ENCODE measurements at regions not wholly inside any gene's neighbourhood (a gene's known extent, or its start where the extent isn't known, plus 50 kb on each side); places are given as distances from the start of the nearest gene placed in this dataset.

- Histone ChIP-seq H3F3A (ENCODE audit: low read length, unreplicated experiment) (no peaks in the 10 kb centered on the region), H3K4me2 (ENCODE audit: low read length) (no peak overlapping the region; the same call in 1 of the 2 replicates), H3K9ac (ENCODE audit: low read length) (0 out of 2 replicates have a peak overlapping the region, but pooled peaks have one; percentile 74), H3K27ac (ENCODE audit: low read length) (peak overlapping the region; percentile 83), H3K4me1 (ENCODE audit: insufficient read depth, low read length) (peaks cover 37% of the 10 kb centered on the region), H3K27me3 (ENCODE audit: low read length) (no peaks in the 10 kb centered on the region), H3K79me2 (ENCODE audit: low read length) (no peaks in the 10 kb centered on the region), H3K4me3 (ENCODE audit: low read length) (no peak overlapping the region), H4K20me1 (ENCODE audit: low read length) (no peaks in the 10 kb centered on the region), H3K9me2 (replicated peaks; ENCODE audit: low read length) (no peaks in the 10 kb centered on the region), H3K9me3 (ENCODE audit: low read length) (no peaks in the 10 kb centered on the region), H2AFZ (ENCODE audit: low read length) (no peak overlapping the region), H3K36me3 (ENCODE audit: low read depth, low read length) (no peaks in the 10 kb centered on the region)
- no TSS peak for BruUV-seq (replicated peaks)
- TF ChIP-seq EZH2phosphoT487 (IDR thresholded peaks at IDR 0.05; ENCODE audit: borderline replicate concordance, low read length) = no peak
- no peak for TF ChIP-seq CTCF (conservative IDR thresholded peaks at IDR 0.05; ENCODE audit: low read depth, low read length)
- no peak for TF ChIP-seq EZH2 (IDR thresholded peaks at IDR 0.05; ENCODE audit: low read length, unreplicated experiment)
- POLR2A ChIA-PET (ENCODE audit: unreplicated experiment) = no interaction called here
- intact Hi-C loops (cut with micrococcal nuclease) = no loop called here
- CTCF ChIA-PET = no interaction called here
- ATAC-seq = no peak
- no peak for DNase-seq
Observed at GRCh38 chr6:2434912-2435311, 189.5 kb upstream of the GMDS start.

GRCh38 chr6:2434116-2434515 is 188.7 kb upstream of the GMDS start:
- H3K27ac ChIP-seq (ENCODE audit: low read length) = peak overlapping the region; percentile 83
- CTCF ChIA-PET = no interaction called here
- no peaks in the 10 kb centered on the region for H3K9me2 ChIP-seq (replicated peaks; ENCODE audit: low read length)
- H3K9me3 ChIP-seq (ENCODE audit: low read length) = no peaks in the 10 kb centered on the region
- H3K79me2 ChIP-seq (ENCODE audit: low read length) = no peaks in the 10 kb centered on the region
- peak overlapping the region; percentile 74 for H3K9ac ChIP-seq (ENCODE audit: low read length)
- POLR2A ChIA-PET (ENCODE audit: unreplicated experiment) = no interaction called here
- peak overlapping the region; percentile 55 for H3K4me2 ChIP-seq (ENCODE audit: low read length)
- ATAC-seq (peak; percentile 91), DNase-seq (peak; percentile 90)
- TF ChIP-seq CTCF (conservative IDR thresholded peaks at IDR 0.05; ENCODE audit: low read depth, low read length) (no peak), EZH2phosphoT487 (IDR thresholded peaks at IDR 0.05; ENCODE audit: borderline replicate concordance, low read length) (no peak), EZH2 (IDR thresholded peaks at IDR 0.05; ENCODE audit: low read length, unreplicated experiment) (no peak)
- H3K4me1 ChIP-seq (ENCODE audit: insufficient read depth, low read length) = peaks cover 37% of the 10 kb centered on the region
- H2AFZ ChIP-seq (ENCODE audit: low read length) = peak overlapping the region; percentile 23; the same call in 1 of the 2 replicates
- no peaks in the 10 kb centered on the region for H4K20me1 ChIP-seq (ENCODE audit: low read length)
- no TSS peak for BruUV-seq (replicated peaks)
- intact Hi-C loops (cut with micrococcal nuclease) = no loop called here
- no peak overlapping the region for H3K4me3 ChIP-seq (ENCODE audit: low read length)
- no peaks in the 10 kb centered on the region for H3K27me3 ChIP-seq (ENCODE audit: low read length)
- H3K36me3 ChIP-seq (ENCODE audit: low read depth, low read length) = no peaks in the 10 kb centered on the region
- no peaks in the 10 kb centered on the region for H3F3A ChIP-seq (ENCODE audit: low read length, unreplicated experiment)

- ChIA-PET POLR2A (ENCODE audit: unreplicated experiment) (no interaction called here), CTCF (no interaction called here)
- H3F3A ChIP-seq (ENCODE audit: low read length, unreplicated experiment) = no peaks in the 10 kb centered on the region
- peaks cover 37% of the 10 kb centered on the region for H3K4me1 ChIP-seq (ENCODE audit: insufficient read depth, low read length)
- H2AFZ ChIP-seq (ENCODE audit: low read length) = peak overlapping the region; percentile 23; the same call in 1 of the 2 replicates
- no peaks in the 10 kb centered on the region for H3K36me3 ChIP-seq (ENCODE audit: low read depth, low read length)
- DNase-seq = no peak
- no peak for TF ChIP-seq EZH2phosphoT487 (IDR thresholded peaks at IDR 0.05; ENCODE audit: borderline replicate concordance, low read length)
- TF ChIP-seq EZH2 (IDR thresholded peaks at IDR 0.05; ENCODE audit: low read length, unreplicated experiment) = no peak
- no peak for TF ChIP-seq CTCF (conservative IDR thresholded peaks at IDR 0.05; ENCODE audit: low read depth, low read length)
- BruUV-seq (replicated peaks) = no TSS peak
- no peaks in the 10 kb centered on the region for H3K27me3 ChIP-seq (ENCODE audit: low read length)
- no peaks in the 10 kb centered on the region for H4K20me1 ChIP-seq (ENCODE audit: low read length)
- peak overlapping the region; percentile 83 for H3K27ac ChIP-seq (ENCODE audit: low read length)
- H3K4me2 ChIP-seq (ENCODE audit: low read length) = peak overlapping the region; percentile 55
- H3K9ac ChIP-seq (ENCODE audit: low read length) = peak overlapping the region; percentile 74
- intact Hi-C loops (cut with micrococcal nuclease) = no loop called here
- 0 out of 2 replicates have a peak, but pooled peaks have one; percentile 5 for ATAC-seq
- H3K79me2 ChIP-seq (ENCODE audit: low read length) = no peaks in the 10 kb centered on the region
- no peaks in the 10 kb centered on the region for H3K9me2 ChIP-seq (replicated peaks; ENCODE audit: low read length)
- no peaks in the 10 kb centered on the region for H3K9me3 ChIP-seq (ENCODE audit: low read length)
- no peak overlapping the region for H3K4me3 ChIP-seq (ENCODE audit: low read length)
Observed at GRCh38 chr6:2433711-2434110, 188.3 kb upstream of the GMDS start.

All from PC-3 (cell line).